K562 (cell line): ENCODE measurements at regions not wholly inside any gene's neighbourhood (a gene's known extent, or its start where the extent isn't known, plus 50 kb on each side); places are given as distances from the start of the nearest gene placed in this dataset.

Experiments used
- ATAC-seq: fragments of 200-7000 bp; cut with Tn5 transposase; 3 replicates; pipeline ENCODE4 v1.9.1; 2020; ENCODE audit warnings: moderate library complexity
- BruUV-seq: library from RNA; stranded (reverse); fragments of 400-500 nt; replicated peaks from 2 replicates; lab custom pipeline; 2021; lab: Mats Ljungman, UMichigan
- CTCF ChIA-PET: fragments of 300-600 bp; formaldehyde crosslinking; extraction: SDS; loops from one replicate; lab custom pipeline; 2021; ENCODE audit warnings: low intra/inter-chr PET ratio; lab: Yijun Ruan, JAX
- POLR2A ChIA-PET: fragments of 300-600, 350-650 bp; sonication (Branson Sonifier 250); formaldehyde crosslinking; extraction: SDS; loops from one replicate; lab custom pipeline; 2021; ENCODE audit warnings: antibody characterized with exemption, inconsistent platforms; lab: Yijun Ruan, JAX
- DNase-seq, 4 experiments: peaks; one replicate each; pipeline versions ENCODE4 v3.0.0 to v3.0.0-alpha.2; 2011 to 2018; ENCODE audit warnings: low spot score in 3 of 4, mixed read lengths in 3 of 4; ENCODE audit errors: extremely low read depth in 1 of 4
- FAIRE-seq: peaks from 2 replicates; lab custom pipeline; 2011; peaks lifted over from hg19 to GRCh38; lab: Jason Lieb, UNC
- H2AFZ ChIP-seq: 2 replicates; pipeline ENCODE4 v1.6.0; 2011; ENCODE audit warnings: low read depth, low read length, control low read depth, inconsistent platforms
- H3K27ac ChIP-seq: fragments of 200-600 bp; 3 replicates; pipeline ENCODE4 v1.8.0; 2011; ENCODE audit warnings: low read depth, mild to moderate bottlenecking, control low read depth, inconsistent platforms, low read length, moderate library complexity, mixed read lengths; ENCODE audit errors: extremely low read depth
- H3K27me3 ChIP-seq, 2 experiments: fragments of 300-600 bp in 1 of 2; 2 replicates in 1 of 2; 3 replicates in 1 of 2; pipeline versions ENCODE4 v1.6.0 to v1.8.0; 2011; ENCODE audit warnings: inconsistent platforms in 2 of 2, low read length in 2 of 2, mild to moderate bottlenecking in 1 of 2, mixed read lengths in 1 of 2, moderate library complexity in 1 of 2; ENCODE audit not compliant: control insufficient read depth in 2 of 2, insufficient read depth in 2 of 2
- H3K36me3 ChIP-seq: fragments of 300-600 bp; 3 replicates; pipeline ENCODE4 v1.8.0; 2011; ENCODE audit warnings: mild to moderate bottlenecking, low read length, inconsistent platforms; ENCODE audit not compliant: control insufficient read depth, insufficient read depth
- H3K4me1 ChIP-seq, 2 experiments: fragments of 200-600 bp in 1 of 2; replicated peaks in 1 of 2; 2 replicates in 1 of 2; 3 replicates in 1 of 2; pipeline versions ENCODE4 v1.5.1 to v1.8.0; 2011; ENCODE audit warnings: inconsistent platforms in 2 of 2, low read length in 2 of 2, mild to moderate bottlenecking in 1 of 2, mixed read lengths in 1 of 2, moderate library complexity in 1 of 2; ENCODE audit not compliant: control insufficient read depth in 2 of 2, insufficient read depth in 2 of 2
- H3K4me2 ChIP-seq: 2 replicates; pipeline ENCODE4 v1.6.1; 2011; ENCODE audit warnings: low read length, control low read depth, inconsistent platforms, mixed read lengths; ENCODE audit not compliant: insufficient read depth
- H3K4me3 ChIP-seq: fragments of 200-600 bp; sonication (generic), shearing (Covaris generic); 2 replicates; pipeline ENCODE4 v1.5.1; 2016; ENCODE audit warnings: control low read depth, inconsistent platforms
- H3K79me2 ChIP-seq: fragments of 200-600 bp; 3 replicates; pipeline ENCODE4 v1.8.0; 2011; ENCODE audit warnings: low read length, inconsistent platforms; ENCODE audit not compliant: control insufficient read depth, insufficient read depth
- H3K9ac ChIP-seq, 2 experiments: 2 replicates each; pipeline versions ENCODE4 v1.6.0 to v1.6.1; 2011; ENCODE audit warnings: low read depth in 2 of 2, low read length in 2 of 2, control low read depth in 1 of 2, inconsistent platforms in 1 of 2, mild to moderate bottlenecking in 1 of 2, mixed read lengths in 1 of 2; ENCODE audit not compliant: insufficient read depth in 1 of 2
- H3K9me1 ChIP-seq: one replicate; pipeline ENCODE4 v1.6.0; 2011; ENCODE audit warnings: inconsistent platforms, mild to moderate bottlenecking, low read length, moderate library complexity; ENCODE audit not compliant: control insufficient read depth, insufficient read depth
- H3K9me3 ChIP-seq: replicated peaks from 2 replicates; pipeline ENCODE4 v1.5.1; 2011; ENCODE audit warnings: low read depth, low read length, inconsistent platforms; ENCODE audit not compliant: control insufficient read depth, insufficient read depth
- H4K20me1 ChIP-seq: replicated peaks from 2 replicates; pipeline ENCODE4 v1.6.1; 2011; ENCODE audit warnings: low read length, inconsistent platforms, mixed read lengths; ENCODE audit not compliant: control insufficient read depth, insufficient read depth
- CREBBP ChIP-seq: IDR thresholded peaks from one replicate; pipeline ENCODE4 v1.6.1; 2012; ENCODE audit warnings: low read depth, mild to moderate bottlenecking, control low read depth, inconsistent platforms, low read length
- KLF13 ChIP-seq: fragments of 450-650 bp; IDR thresholded peaks from 2 replicates; pipeline ENCODE4 v1.6.1; 2016; ENCODE audit warnings: missing genetic modification characterization, low read depth, mild to moderate bottlenecking, missing compliant biosample characterization, moderate library complexity, borderline replicate concordance
- RBM17 ChIP-seq: fragments of 200-400 bp; formaldehyde crosslinking; IDR thresholded peaks from 2 replicates; pipeline ENCODE4 v1.6.1; 2017; ENCODE audit warnings: low read depth, mild to moderate bottlenecking, low read length, borderline replicate concordance
- TEAD2 ChIP-seq: fragments of 450-650 bp; IDR thresholded peaks from 2 replicates; pipeline ENCODE4 v1.6.1; 2016; ENCODE audit warnings: missing genetic modification characterization, control low read depth, missing compliant biosample characterization
- ZNF780A ChIP-seq: fragments of 250-450 bp; sonication (Bioruptor Pico); IDR thresholded peaks from 2 replicates; pipeline ENCODE4 v1.5.0; 2021; ENCODE audit warnings: mild to moderate bottlenecking
- WGBS: fragments of 100-300 bp; shearing (Covaris generic); methylation state at CpG from one replicate; pipeline ENCODE4 v1.1.6; 2016; ENCODE audit warnings: low coverage, mixed read lengths; ENCODE audit not compliant: insufficient coverage; ENCODE audit errors: missing lambda C conversion rate; 5-methylcytosine and 5-hydroxymethylcytosine counted together
- in situ Hi-C: fragments of 300-500 bp; cut with MboI; formaldehyde crosslinking; loops from 4 replicates; pipeline ENCODE4 v1.15.0; 2018; ENCODE audit warnings: inconsistent platforms, mixed read lengths
- intact Hi-C: fragments of 100-400 bp; cut with micrococcal nuclease; formaldehyde crosslinking; loops from 2 replicates; pipeline ENCODE4 v1.14.2; 2022
- TF ChIP-seq, protein P1 (sequence below): sonication (generic); formaldehyde crosslinking; IDR thresholded peaks from 2 replicates; pipeline ENCODE4 v1.8.0; 2022; ENCODE audit warnings: missing genetic modification reagents, mild to moderate bottlenecking, borderline replicate concordance
- TF ChIP-seq, protein P2 (sequence below), 3 experiments: fragments of 200-800 bp in 1 of 3; sonication (Bioruptor generic) in 1 of 3; sonication (generic) in 1 of 3; formaldehyde crosslinking in 1 of 3; IDR thresholded peaks; 2 replicates each; pipeline versions ENCODE4 v1.6.1 to v1.8.0; 2016 to 2022; ENCODE audit warnings: mild to moderate bottlenecking in 2 of 3, missing compliant biosample characterization in 2 of 3, missing genetic modification characterization in 2 of 3, missing genetic modification reagents in 1 of 3

DNA sequence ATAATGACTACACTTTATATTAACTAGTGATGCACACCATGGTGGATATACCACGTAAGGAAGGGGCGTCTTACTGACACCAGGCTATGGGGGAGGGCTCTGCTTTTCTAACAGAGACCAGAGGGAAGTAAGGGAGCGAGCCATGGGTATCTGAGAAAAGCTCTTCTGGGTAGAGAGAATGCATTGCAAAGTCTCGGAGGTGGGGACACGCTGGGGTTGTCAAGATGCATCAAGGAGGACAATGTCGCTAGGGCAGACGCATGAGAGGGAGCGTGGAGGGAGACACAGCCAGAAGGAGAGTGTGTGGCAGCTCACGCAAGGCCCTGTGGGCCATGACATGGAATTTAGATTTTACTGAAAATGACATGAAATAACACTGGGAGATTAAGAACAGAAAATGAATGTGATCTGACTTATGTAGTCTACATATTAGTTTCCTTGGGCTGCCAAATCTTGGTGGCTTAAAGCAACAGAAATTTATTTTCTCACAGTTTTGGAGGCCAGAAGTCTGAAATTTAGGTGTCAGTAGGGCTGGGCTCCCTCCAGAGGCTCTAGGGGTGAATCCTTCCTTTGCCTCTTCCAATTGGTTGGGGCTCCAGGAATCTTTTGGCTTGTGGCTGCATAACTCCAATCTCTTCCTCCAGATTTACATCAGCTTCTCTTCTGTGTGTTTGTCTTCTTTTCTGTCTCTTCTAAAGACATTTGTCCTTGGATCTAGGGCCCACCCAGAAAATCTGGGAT lies 352.2 kb downstream of the CYRIA start:
- WGBS: 5% methylated on average over 9 of the region's 9 CpGs
- Histone ChIP-seq H4K20me1 (no peaks in the 10 kb centered on the region), H3K4me3 (no peak overlapping the region), H3K4me2 (no peak overlapping the region), H3K79me2 (no peaks in the 10 kb centered on the region), H3K9me3 (no peaks in the 10 kb centered on the region), H3K27ac (no peak overlapping the region), H2AFZ (no peak overlapping the region), H3K4me1 (peaks cover 0 to 6% of the 10 kb centered on the region in 2 experiments; a peak in 1 of 5 replicates), H3K36me3 (no peaks in the 10 kb centered on the region), H3K27me3 (peaks cover 0 to 11% of the 10 kb centered on the region in 2 experiments; a peak in 1 of 5 replicates), H3K9ac (no peak overlapping the region), H3K9me1 (no peaks in the 10 kb centered on the region)
- in situ Hi-C loops (no loop called here), intact Hi-C loops (no loop called here)
- ATAC-seq (no peak), FAIRE-seq (no peak), DNase-seq (no peak)
- BruUV-seq: no TSS peak
- CTCF ChIA-PET: no interaction called here
- POLR2A ChIA-PET: no interaction called here
- TF ChIP-seq ZNF780A (CRISPR knock-in tag) (no peak), RBM17 (no peak), KLF13 (no peak), TEAD2 (tag) (no peak), CREBBP (no peak)
- TF ChIP-seq, protein P1, sequence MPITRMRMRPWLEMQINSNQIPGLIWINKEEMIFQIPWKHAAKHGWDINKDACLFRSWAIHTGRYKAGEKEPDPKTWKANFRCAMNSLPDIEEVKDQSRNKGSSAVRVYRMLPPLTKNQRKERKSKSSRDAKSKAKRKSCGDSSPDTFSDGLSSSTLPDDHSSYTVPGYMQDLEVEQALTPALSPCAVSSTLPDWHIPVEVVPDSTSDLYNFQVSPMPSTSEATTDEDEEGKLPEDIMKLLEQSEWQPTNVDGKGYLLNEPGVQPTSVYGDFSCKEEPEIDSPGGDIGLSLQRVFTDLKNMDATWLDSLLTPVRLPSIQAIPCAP: no peak
- TF ChIP-seq, protein P2, sequence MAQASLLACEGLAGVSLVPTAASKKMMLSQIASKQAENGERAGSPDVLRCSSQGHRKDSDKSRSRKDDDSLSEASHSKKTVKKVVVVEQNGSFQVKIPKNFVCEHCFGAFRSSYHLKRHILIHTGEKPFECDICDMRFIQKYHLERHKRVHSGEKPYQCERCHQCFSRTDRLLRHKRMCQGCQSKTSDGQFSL (CRISPR knock-in tag; IDR thresholded peaks at IDR 0.05): no peak
- TF ChIP-seq, protein P2 (tag; IDR thresholded peaks at IDR 0.05): no peak
